Colon (tissue), 2 donors: ENCODE measurements at regions not wholly inside any gene's neighbourhood (a gene's known extent, or its start where the extent isn't known, plus 50 kb on each side); places are given as distances from the start of the nearest gene placed in this dataset.
"Not testable (repeated sequence)": the region's sequence is repeated elsewhere in the genome, so short reads cannot be mapped to it uniquely, and the experiment has no call there.

ENCODE experiments used
- FAIRE-seq: peaks from 2 replicates; lab custom pipeline; 2012; peaks lifted over from hg19 to GRCh38; lab: Jason Lieb, UNC
- donor health status: control.
- donor health status: control.

GRCh38 chr13:108077284-108077683, 138.1 kb downstream of the LIG4 start:
- FAIRE-seq = no peak

- not testable (repeated sequence) for FAIRE-seq
Observed at GRCh38 chr13:108074429-108074828, 140.9 kb downstream of the LIG4 start.

- FAIRE-seq = no peak
Observed at GRCh38 chr13:108070925-108071324, 144.4 kb downstream of the LIG4 start.

- no peak for FAIRE-seq
Observed at GRCh38 chr13:108070491-108070890, 144.8 kb downstream of the LIG4 start.

GRCh38 chr13:108069521-108070210, 145.7 kb downstream of the LIG4 start:
- no peak for FAIRE-seq

GRCh38 chr13:108064372-108064771, 151.0 kb downstream of the LIG4 start:
- not testable (repeated sequence) for FAIRE-seq

- no peak for FAIRE-seq
Observed at GRCh38 chr13:108060111-108060510, 155.2 kb downstream of the LIG4 start.

- no peak for FAIRE-seq
Observed at GRCh38 chr13:108056278-108056677, 159.1 kb downstream of the LIG4 start.

- no peak for FAIRE-seq
Observed at GRCh38 chr13:108049211-108049610, 166.1 kb downstream of the LIG4 start.

GRCh38 chr13:108044954-108045353, 170.4 kb downstream of the LIG4 start:
- no peak for FAIRE-seq

GRCh38 chr13:108042866-108043265, 172.5 kb downstream of the LIG4 start:
- not testable (repeated sequence) for FAIRE-seq

- no peak for FAIRE-seq
Observed at GRCh38 chr13:108037348-108037747, 178.0 kb downstream of the LIG4 start.

GRCh38 chr13:108036411-108036932, 178.9 kb downstream of the LIG4 start:
- FAIRE-seq = no peak

GRCh38 chr13:108034909-108035410, 180.4 kb downstream of the LIG4 start:
- no peak for FAIRE-seq

- no peak for FAIRE-seq
Observed at GRCh38 chr13:108033800-108034707, 181.3 kb downstream of the LIG4 start.

GRCh38 chr13:108031865-108032264, 183.5 kb downstream of the LIG4 start:
- no peak for FAIRE-seq

- FAIRE-seq = no peak
Observed at GRCh38 chr13:108030769-108031168, 184.6 kb downstream of the LIG4 start.

GRCh38 chr13:108026680-108027410, 188.5 kb downstream of the LIG4 start:
- no peak for FAIRE-seq

- no peak for FAIRE-seq
Observed at GRCh38 chr13:108020027-108020426, 195.3 kb downstream of the LIG4 start.

GRCh38 chr13:108018371-108018870, 196.9 kb downstream of the LIG4 start:
- FAIRE-seq = no peak

- no peak for FAIRE-seq
Observed at GRCh38 chr13:108006619-108007018, 208.7 kb downstream of the LIG4 start.

GRCh38 chr13:108005231-108005630, 210.1 kb downstream of the LIG4 start:
- FAIRE-seq = no peak
